K562 (cell line): ENCODE measurements at regions not wholly inside any gene's neighbourhood (a gene's known extent, or its start where the extent isn't known, plus 50 kb on each side); places are given as distances from the start of the nearest gene placed in this dataset.

ENCODE experiments used
- ATAC-seq: fragments of 200-7000 bp; cut with Tn5 transposase; 3 replicates; pipeline ENCODE4 v1.9.1; 2020; ENCODE audit warnings: moderate library complexity
- BruUV-seq: library from RNA; stranded (reverse); fragments of 400-500 nt; replicated peaks from 2 replicates; lab custom pipeline; 2021; lab: Mats Ljungman, UMichigan
- CTCF ChIA-PET: fragments of 300-600 bp; formaldehyde crosslinking; extraction: SDS; loops from one replicate; lab custom pipeline; 2021; ENCODE audit warnings: low intra/inter-chr PET ratio; lab: Yijun Ruan, JAX
- POLR2A ChIA-PET: fragments of 300-600, 350-650 bp; sonication (Branson Sonifier 250); formaldehyde crosslinking; extraction: SDS; loops from one replicate; lab custom pipeline; 2021; ENCODE audit warnings: antibody characterized with exemption, inconsistent platforms; lab: Yijun Ruan, JAX
- DNase-seq, 4 experiments: peaks; one replicate each; pipeline versions ENCODE4 v3.0.0 to v3.0.0-alpha.2; 2011 to 2018; ENCODE audit warnings: low spot score in 3 of 4, mixed read lengths in 3 of 4; ENCODE audit errors: extremely low read depth in 1 of 4
- FAIRE-seq: peaks from 2 replicates; lab custom pipeline; 2011; peaks lifted over from hg19 to GRCh38; lab: Jason Lieb, UNC
- H2AFZ ChIP-seq: 2 replicates; pipeline ENCODE4 v1.6.0; 2011; ENCODE audit warnings: low read depth, low read length, control low read depth, inconsistent platforms
- H3K27ac ChIP-seq: fragments of 200-600 bp; 3 replicates; pipeline ENCODE4 v1.8.0; 2011; ENCODE audit warnings: low read depth, mild to moderate bottlenecking, control low read depth, inconsistent platforms, low read length, moderate library complexity, mixed read lengths; ENCODE audit errors: extremely low read depth
- H3K27me3 ChIP-seq, 2 experiments: fragments of 300-600 bp in 1 of 2; 2 replicates in 1 of 2; 3 replicates in 1 of 2; pipeline versions ENCODE4 v1.6.0 to v1.8.0; 2011; ENCODE audit warnings: inconsistent platforms in 2 of 2, low read length in 2 of 2, mild to moderate bottlenecking in 1 of 2, mixed read lengths in 1 of 2, moderate library complexity in 1 of 2; ENCODE audit not compliant: control insufficient read depth in 2 of 2, insufficient read depth in 2 of 2
- H3K36me3 ChIP-seq: fragments of 300-600 bp; 3 replicates; pipeline ENCODE4 v1.8.0; 2011; ENCODE audit warnings: mild to moderate bottlenecking, low read length, inconsistent platforms; ENCODE audit not compliant: control insufficient read depth, insufficient read depth
- H3K4me1 ChIP-seq, 2 experiments: fragments of 200-600 bp in 1 of 2; replicated peaks in 1 of 2; 2 replicates in 1 of 2; 3 replicates in 1 of 2; pipeline versions ENCODE4 v1.5.1 to v1.8.0; 2011; ENCODE audit warnings: inconsistent platforms in 2 of 2, low read length in 2 of 2, mild to moderate bottlenecking in 1 of 2, mixed read lengths in 1 of 2, moderate library complexity in 1 of 2; ENCODE audit not compliant: control insufficient read depth in 2 of 2, insufficient read depth in 2 of 2
- H3K4me2 ChIP-seq: 2 replicates; pipeline ENCODE4 v1.6.1; 2011; ENCODE audit warnings: low read length, control low read depth, inconsistent platforms, mixed read lengths; ENCODE audit not compliant: insufficient read depth
- H3K4me3 ChIP-seq: fragments of 200-600 bp; sonication (generic), shearing (Covaris generic); 2 replicates; pipeline ENCODE4 v1.5.1; 2016; ENCODE audit warnings: control low read depth, inconsistent platforms
- H3K79me2 ChIP-seq: fragments of 200-600 bp; 3 replicates; pipeline ENCODE4 v1.8.0; 2011; ENCODE audit warnings: low read length, inconsistent platforms; ENCODE audit not compliant: control insufficient read depth, insufficient read depth
- H3K9ac ChIP-seq, 2 experiments: 2 replicates each; pipeline versions ENCODE4 v1.6.0 to v1.6.1; 2011; ENCODE audit warnings: low read depth in 2 of 2, low read length in 2 of 2, control low read depth in 1 of 2, inconsistent platforms in 1 of 2, mild to moderate bottlenecking in 1 of 2, mixed read lengths in 1 of 2; ENCODE audit not compliant: insufficient read depth in 1 of 2
- H3K9me1 ChIP-seq: one replicate; pipeline ENCODE4 v1.6.0; 2011; ENCODE audit warnings: inconsistent platforms, mild to moderate bottlenecking, low read length, moderate library complexity; ENCODE audit not compliant: control insufficient read depth, insufficient read depth
- H3K9me3 ChIP-seq: replicated peaks from 2 replicates; pipeline ENCODE4 v1.5.1; 2011; ENCODE audit warnings: low read depth, low read length, inconsistent platforms; ENCODE audit not compliant: control insufficient read depth, insufficient read depth
- H4K20me1 ChIP-seq: replicated peaks from 2 replicates; pipeline ENCODE4 v1.6.1; 2011; ENCODE audit warnings: low read length, inconsistent platforms, mixed read lengths; ENCODE audit not compliant: control insufficient read depth, insufficient read depth
- CAMTA2 ChIP-seq: fragments of 250-450 bp; sonication (Bioruptor Pico); conservative IDR thresholded peaks from 2 replicates; pipeline ENCODE4 v1.5.1; 2022
- CHD1 ChIP-seq: fragments of 200-600 bp; sonication (generic); IDR thresholded peaks from one replicate; pipeline ENCODE4 v1.6.1; 2012; ENCODE audit warnings: mild to moderate bottlenecking, moderate library complexity, low read length, inconsistent platforms
- ETV6 ChIP-seq, 3 experiments: fragments of 150-350 bp in 1 of 3; sonication (generic) in 1 of 3; formaldehyde crosslinking in 1 of 3; IDR thresholded peaks; 2 replicates each; pipeline versions ENCODE4 v1.6.1 to v1.8.0; 2014 to 2022; ENCODE audit warnings: borderline replicate concordance in 2 of 3, low read depth in 2 of 3, antibody characterized with exemption in 1 of 3, low read length in 1 of 3, mild to moderate bottlenecking in 1 of 3, missing genetic modification reagents in 1 of 3
- GTF2E2 ChIP-seq: fragments of 200-800 bp; sonication (Bioruptor generic); IDR thresholded peaks from 2 replicates; pipeline ENCODE4 v1.6.1; 2016; ENCODE audit warnings: missing genetic modification characterization, missing compliant biosample characterization
- HINFP ChIP-seq: fragments of 450-650 bp; conservative IDR thresholded peaks from 2 replicates; pipeline ENCODE4 v1.6.1; 2016; ENCODE audit warnings: missing genetic modification characterization, low read depth, mild to moderate bottlenecking, control low read depth, missing compliant biosample characterization
- L3MBTL2 ChIP-seq: fragments of 450-650 bp; IDR thresholded peaks from 2 replicates; pipeline ENCODE4 v1.6.1; 2016; ENCODE audit warnings: mild to moderate bottlenecking, moderate library complexity
- MAZ ChIP-seq, 2 experiments: fragments of 450-650 bp in 1 of 2; sonication (generic) in 1 of 2; formaldehyde crosslinking; IDR thresholded peaks in 1 of 2; conservative IDR thresholded peaks in 1 of 2; 2 replicates each; pipeline versions ENCODE4 v1.4.0 to v1.5.0; 2020; ENCODE audit warnings: mild to moderate bottlenecking in 1 of 2, missing genetic modification reagents in 1 of 2
- MCM2 ChIP-seq: fragments of 450-650 bp; IDR thresholded peaks from 2 replicates; pipeline ENCODE4 v1.6.1; 2017; ENCODE audit warnings: low read depth, mild to moderate bottlenecking
- MEF2D ChIP-seq: conservative IDR thresholded peaks from 2 replicates; pipeline ENCODE4 v1.6.1; 2016; ENCODE audit warnings: low read depth, missing genetic modification characterization, missing compliant biosample characterization
- NONO ChIP-seq, 2 experiments: fragments of 200-400 bp in 1 of 2; fragments of 450-650 bp in 1 of 2; formaldehyde crosslinking in 1 of 2; IDR thresholded peaks; 2 replicates each; pipeline ENCODE4 v1.6.1; 2017; ENCODE audit warnings: low read depth in 2 of 2, mild to moderate bottlenecking in 2 of 2, moderate library complexity in 2 of 2, low read length in 1 of 2
- PML ChIP-seq: IDR thresholded peaks from 2 replicates; pipeline ENCODE4 v1.6.1; 2012; ENCODE audit warnings: low read length, inconsistent platforms
- SAP30 ChIP-seq: fragments of 200-600 bp; sonication (generic); IDR thresholded peaks from 2 replicates; pipeline ENCODE4 v1.6.1; 2012; ENCODE audit warnings: borderline replicate concordance, low read depth, mild to moderate bottlenecking, moderate library complexity, low read length, control low read depth, inconsistent platforms; ENCODE audit not compliant: insufficient read depth, poor library complexity, severe bottlenecking
- THAP7 ChIP-seq: fragments of 250-450 bp; sonication (Bioruptor Pico); IDR thresholded peaks from 2 replicates; pipeline ENCODE4 v1.5.0; 2021
- ZNF12 ChIP-seq: sonication (generic); formaldehyde crosslinking; IDR thresholded peaks from 2 replicates; pipeline ENCODE4 v1.4.0; 2020; ENCODE audit warnings: mild to moderate bottlenecking, missing genetic modification reagents
- ZNF134 ChIP-seq: fragments of 250-450 bp; sonication (Bioruptor Pico); conservative IDR thresholded peaks from 2 replicates; pipeline ENCODE4 v1.4.0; 2020
- ZNF263 ChIP-seq: sonication (generic); formaldehyde crosslinking; IDR thresholded peaks from 2 replicates; pipeline ENCODE4 v1.8.0; 2022; ENCODE audit warnings: mild to moderate bottlenecking, missing genetic modification reagents, borderline replicate concordance
- ZNF589 ChIP-seq: fragments of 200-800 bp; sonication (Bioruptor generic); IDR thresholded peaks from 2 replicates; pipeline ENCODE4 v1.6.1; 2016; ENCODE audit warnings: low read depth, missing genetic modification characterization, missing compliant biosample characterization
- WGBS: fragments of 100-300 bp; shearing (Covaris generic); methylation state at CpG from one replicate; pipeline ENCODE4 v1.1.6; 2016; ENCODE audit warnings: low coverage, mixed read lengths; ENCODE audit not compliant: insufficient coverage; ENCODE audit errors: missing lambda C conversion rate; 5-methylcytosine and 5-hydroxymethylcytosine counted together
- in situ Hi-C: fragments of 300-500 bp; cut with MboI; formaldehyde crosslinking; loops from 4 replicates; pipeline ENCODE4 v1.15.0; 2018; ENCODE audit warnings: inconsistent platforms, mixed read lengths
- intact Hi-C: fragments of 100-400 bp; cut with micrococcal nuclease; formaldehyde crosslinking; loops from 2 replicates; pipeline ENCODE4 v1.14.2; 2022

- no peak for TF ChIP-seq HINFP
- no peak for TF ChIP-seq PML
- TF ChIP-seq L3MBTL2 = no peak
- TF ChIP-seq CAMTA2 = no peak
- TF ChIP-seq ETV6 (IDR thresholded peaks at IDR 0.05; ENCODE audit: borderline replicate concordance in 1 of 2, low read depth in 2 of 2, low read length in 1 of 2) = no peak
- no peak for TF ChIP-seq ETV6 (CRISPR knock-in tag; IDR thresholded peaks at IDR 0.05; ENCODE audit: borderline replicate concordance)
These were observed 54.8 kb downstream of the NOG start (continued) for GRCh38 chr17:56648321-56648720.

GRCh38 chr17:56648806-56649205 is 55.3 kb downstream of the NOG start:
- no peak overlapping the region for H3K9ac ChIP-seq
- WGBS = 0% methylated on average over 2 of the region's 2 CpGs
- intact Hi-C loops = no loop called here

More at GRCh38 chr17:56648806-56649205, 55.3 kb downstream of the NOG start:
- no peak for ATAC-seq
- H3K9me1 ChIP-seq = no peaks in the 10 kb centered on the region
- DNase-seq = no peak
- H3K4me1 ChIP-seq = no peaks in the 10 kb centered on the region
- TF ChIP-seq ZNF12 (no peak), MAZ (CRISPR knock-in tag; conservative IDR thresholded peaks at IDR 0.05 in 1 of 2, IDR thresholded peaks at IDR 0.05 in 1 of 2) (no peak), THAP7 (no peak), MCM2 (no peak), ZNF134 (CRISPR knock-in tag) (no peak), ZNF589 (no peak), MEF2D (tag) (no peak), ZNF263 (CRISPR knock-in tag) (no peak), NONO (IDR thresholded peaks at IDR 0.05; ENCODE audit: low read depth in 2 of 2, low read length in 1 of 2) (no peak), CHD1 (no peak), SAP30 (no peak), GTF2E2 (tag) (no peak)
- no peaks in the 10 kb centered on the region for H3K36me3 ChIP-seq
- H2AFZ ChIP-seq = no peak overlapping the region
- no peak overlapping the region for H3K4me3 ChIP-seq
- in situ Hi-C loops = no loop called here
- no peaks in the 10 kb centered on the region for H3K9me3 ChIP-seq
- CTCF ChIA-PET = no interaction called here
- H3K4me2 ChIP-seq = no peak overlapping the region
- no peak for FAIRE-seq
- BruUV-seq = no TSS peak
- H4K20me1 ChIP-seq = no peaks in the 10 kb centered on the region
- no peaks in the 10 kb centered on the region for H3K79me2 ChIP-seq
- no peak overlapping the region for H3K27ac ChIP-seq
- peaks cover 0 to 2% of the 10 kb centered on the region in 2 experiments; a peak in 1 of 5 replicates for H3K27me3 ChIP-seq
- POLR2A ChIA-PET = interaction anchor here (0.7 kb wide), 1 partner anchor 12 kb away, joined by 3 read pairs; no protein-coding TSS in a partner anchor
